ENCODE measurements at regions not wholly inside any gene's neighbourhood (a gene's known extent, or its start where the extent isn't known, plus 50 kb on each side); places are given as distances from the start of the nearest gene placed in this dataset.

GRCh38 chr2:18891600-18892345, 302.4 kb upstream of the NT5C1B start:
- Histone ChIP-seq H3K4me3 (no peak overlapping the region), H3K27ac (no peak overlapping the region), H3K9me3 (no peaks in the 10 kb centered on the region), H3K36me3 (no peaks in the 10 kb centered on the region), H3K27me3 (no peaks in the 10 kb centered on the region), H3K4me1 (no peaks in the 10 kb centered on the region)
- WGBS, 2 donors: 89 to 97% methylated on average over 3 of the region's 3 CpGs
- ATAC-seq: no peak
- TF ChIP-seq CTCF (IDR thresholded peaks at IDR 0.05): no peak
- no peak for FAIRE-seq
- intact Hi-C loops (cut with DNase I): no loop called here
- no peak for DNase-seq

- Histone ChIP-seq H3K27ac (no peak overlapping the region), H3K27me3 (no peaks in the 10 kb centered on the region), H3K4me1 (no peaks in the 10 kb centered on the region), H3K9me3 (no peaks in the 10 kb centered on the region), H3K36me3 (no peaks in the 10 kb centered on the region), H3K4me3 (no peak overlapping the region)
- FAIRE-seq (no peak), DNase-seq (no peak), ATAC-seq (no peak)
- WGBS, 2 donors: 66 to 69% methylated on average over 5 of the region's 5 CpGs
- intact Hi-C loops (cut with DNase I): no loop called here
- no peak for TF ChIP-seq CTCF (IDR thresholded peaks at IDR 0.05)
Observed at GRCh38 chr2:18889565-18890332, 300.4 kb upstream of the NT5C1B start.

GRCh38 chr2:18885457-18885856, 296.1 kb upstream of the NT5C1B start:
- H3K36me3 ChIP-seq: no peaks in the 10 kb centered on the region
- DNase-seq (no peak), ATAC-seq (no peak), FAIRE-seq (no peak)
- no peak for TF ChIP-seq CTCF (IDR thresholded peaks at IDR 0.05)
- H3K27me3 ChIP-seq: no peaks in the 10 kb centered on the region
- 64 to 90% methylated on average over 2 of the region's 2 CpGs for WGBS, 2 donors
- intact Hi-C loops (cut with DNase I): no loop called here
- H3K4me3 ChIP-seq: no peak overlapping the region
- H3K27ac ChIP-seq: no peak overlapping the region
- H3K4me1 ChIP-seq: no peaks in the 10 kb centered on the region
- H3K9me3 ChIP-seq: no peaks in the 10 kb centered on the region

- Histone ChIP-seq H3K27me3 (no peaks in the 10 kb centered on the region), H3K4me3 (no peak overlapping the region), H3K9me3 (no peaks in the 10 kb centered on the region), H3K4me1 (no peaks in the 10 kb centered on the region), H3K27ac (no peak overlapping the region), H3K36me3 (no peaks in the 10 kb centered on the region)
- intact Hi-C loops (cut with DNase I): no loop called here
- ATAC-seq (peak in 3 of 4 donors; percentile 41 to 57 (median 54)), FAIRE-seq (no peak), DNase-seq (peak in 1 of 6 donors; percentile 40)
- WGBS, 2 donors: 43 to 44% methylated on average over 3 of the region's 3 CpGs
- TF ChIP-seq CTCF (IDR thresholded peaks at IDR 0.05): peak in 1 of 4 donors; percentile 16
Observed at GRCh38 chr2:18883616-18884456, 294.5 kb upstream of the NT5C1B start.

Measured in pancreas (tissue), 10 donors.